CD4-positive, alpha-beta T cell (primary cell): ENCODE measurements at regions not wholly inside any gene's neighbourhood (a gene's known extent, or its start where the extent isn't known, plus 50 kb on each side); places are given as distances from the start of the nearest gene placed in this dataset.
"Not testable (repeated sequence)": the region's sequence is repeated elsewhere in the genome, so short reads cannot be mapped to it uniquely, and the experiment has no call there.

Source experiments
- ATAC-seq: fragments of 200-7000 bp; cut with Tn5 transposase; one replicate; pipeline ENCODE4 v1.10.0; 2022; ENCODE audit warnings: mild to moderate bottlenecking; ENCODE audit not compliant: poor library complexity
- CTCF ChIA-PET: fragments of 350-600 bp; sonication (Branson Sonifier 250); formaldehyde crosslinking; loops from one replicate; lab custom pipeline; 2021; ENCODE audit warnings: antibody characterized with exemption, inconsistent platforms; lab: Charles Lee
- POLR2A ChIA-PET: fragments of 350-600 bp; sonication (Branson Sonifier 250); formaldehyde crosslinking; loops from one replicate; lab custom pipeline; 2021; ENCODE audit warnings: antibody characterized with exemption, inconsistent platforms; lab: Charles Lee
- DNase-seq, 14 experiments: peaks; one replicate each; pipeline ENCODE4 v3.0.0-alpha.2; 2013 to 2020; ENCODE audit warnings: mixed read lengths in 2 of 14
- H3K27ac ChIP-seq, 2 donors: one replicate each; pipeline versions ENCODE4 v1.5.1 to v1.7.0; 2013; ENCODE audit warnings: low read length in 2 of 2, low read depth in 1 of 2, mild to moderate bottlenecking in 1 of 2
- H3K27me3 ChIP-seq, 2 experiments: 1 replicate in 1 of 2; 2 replicates in 1 of 2; pipeline versions ENCODE4 v1.6.1 to v1.7.0; 2013; ENCODE audit warnings: low read length in 2 of 2, control low read depth in 1 of 2, mild to moderate bottlenecking in 1 of 2, moderate library complexity in 1 of 2; ENCODE audit not compliant: insufficient read depth in 2 of 2, control insufficient read depth in 1 of 2
- H3K36me3 ChIP-seq: one replicate; pipeline ENCODE4 v1.6.1; 2013; ENCODE audit warnings: low read length, control low read depth; ENCODE audit not compliant: insufficient read depth
- H3K4me1 ChIP-seq: one replicate; pipeline ENCODE4 v1.6.1; 2013; ENCODE audit warnings: low read length, control low read depth; ENCODE audit not compliant: insufficient read depth
- H3K4me3 ChIP-seq: one replicate; pipeline ENCODE4 v1.5.1; 2013; ENCODE audit warnings: mild to moderate bottlenecking, low read length, moderate library complexity
- H3K9me3 ChIP-seq, 2 experiments: 1 replicate in 1 of 2; 2 replicates in 1 of 2; pipeline versions ENCODE4 v1.6.1 to v1.7.0; 2013; ENCODE audit warnings: low read length in 2 of 2, mild to moderate bottlenecking in 2 of 2, control low read depth in 1 of 2, moderate library complexity in 1 of 2; ENCODE audit not compliant: control insufficient read depth in 1 of 2, insufficient read depth in 1 of 2
- H3K27ac Mint-ChIP-seq: one replicate; pipeline ENCODE4 v1.8.0; 2020; ENCODE audit warnings: mixed read lengths
- H3K27me3 Mint-ChIP-seq: one replicate; pipeline ENCODE4 v1.8.0; 2021; ENCODE audit warnings: mixed read lengths
- H3K36me3 Mint-ChIP-seq: one replicate; pipeline ENCODE4 v1.8.0; 2021; ENCODE audit warnings: low read depth, mixed read lengths
- H3K4me1 Mint-ChIP-seq: one replicate; pipeline ENCODE4 v1.8.0; 2021; ENCODE audit warnings: low read depth, mixed read lengths
- H3K4me3 Mint-ChIP-seq: one replicate; pipeline ENCODE4 v1.8.0; 2020; ENCODE audit warnings: mild to moderate bottlenecking, mixed read lengths
- H3K9me3 Mint-ChIP-seq: one replicate; pipeline ENCODE4 v1.8.0; 2020; ENCODE audit warnings: mixed read lengths
- intact Hi-C, 2 experiments: fragments of 100-400 bp; cut with DNase I in 1 of 2; cut with micrococcal nuclease in 1 of 2; formaldehyde crosslinking; loops; one replicate each; pipeline versions ENCODE4 v1.15.1 to v1.9.0; 2023 to 2025; cut with DNase I, micrococcal nuclease
- TF ChIP-seq, protein P1 (sequence below): fragments of 200-600 bp; IDR thresholded peaks from one replicate; pipeline ENCODE4 v1.8.0; 2022; ENCODE audit warnings: antibody characterized with exemption, mild to moderate bottlenecking

GRCh38 chr1:30518186-30518585, 205.2 kb downstream of the MATN1 start:
- DNase-seq (no peak), ATAC-seq (no peak)
- peaks cover 33% of the 10 kb centered on the region for H3K27me3 Mint-ChIP-seq
- no peaks in the 10 kb centered on the region for H3K9me3 Mint-ChIP-seq
- no peaks in the 10 kb centered on the region for H3K36me3 Mint-ChIP-seq
- intact Hi-C loops = loop anchor here in 1 of 2 experiments (5.0 kb wide), 1 partner anchor 666 kb away; no protein-coding TSS in a partner anchor
- H3K9me3 ChIP-seq = no peaks in the 10 kb centered on the region
- no peak overlapping the region for H3K4me3 ChIP-seq
- H3K27me3 ChIP-seq = peaks cover 4 to 12% of the 10 kb centered on the region in 2 experiments
- H3K27ac ChIP-seq = no peak overlapping the region
- H3K4me1 Mint-ChIP-seq = no peaks in the 10 kb centered on the region
- CTCF ChIA-PET = no interaction called here
- H3K4me1 ChIP-seq = no peaks in the 10 kb centered on the region
- POLR2A ChIA-PET = no interaction called here
- TF ChIP-seq, protein P1, sequence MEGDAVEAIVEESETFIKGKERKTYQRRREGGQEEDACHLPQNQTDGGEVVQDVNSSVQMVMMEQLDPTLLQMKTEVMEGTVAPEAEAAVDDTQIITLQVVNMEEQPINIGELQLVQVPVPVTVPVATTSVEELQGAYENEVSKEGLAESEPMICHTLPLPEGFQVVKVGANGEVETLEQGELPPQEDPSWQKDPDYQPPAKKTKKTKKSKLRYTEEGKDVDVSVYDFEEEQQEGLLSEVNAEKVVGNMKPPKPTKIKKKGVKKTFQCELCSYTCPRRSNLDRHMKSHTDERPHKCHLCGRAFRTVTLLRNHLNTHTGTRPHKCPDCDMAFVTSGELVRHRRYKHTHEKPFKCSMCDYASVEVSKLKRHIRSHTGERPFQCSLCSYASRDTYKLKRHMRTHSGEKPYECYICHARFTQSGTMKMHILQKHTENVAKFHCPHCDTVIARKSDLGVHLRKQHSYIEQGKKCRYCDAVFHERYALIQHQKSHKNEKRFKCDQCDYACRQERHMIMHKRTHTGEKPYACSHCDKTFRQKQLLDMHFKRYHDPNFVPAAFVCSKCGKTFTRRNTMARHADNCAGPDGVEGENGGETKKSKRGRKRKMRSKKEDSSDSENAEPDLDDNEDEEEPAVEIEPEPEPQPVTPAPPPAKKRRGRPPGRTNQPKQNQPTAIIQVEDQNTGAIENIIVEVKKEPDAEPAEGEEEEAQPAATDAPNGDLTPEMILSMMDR = no peak
- no peaks in the 10 kb centered on the region for H3K36me3 ChIP-seq
- H3K4me3 Mint-ChIP-seq = no peak overlapping the region
- no peak overlapping the region for H3K27ac Mint-ChIP-seq

- intact Hi-C loops = loop anchor here in 1 of 2 experiments (5.0 kb wide), 1 partner anchor 665 kb away; no protein-coding TSS in a partner anchor
- CTCF ChIA-PET, H3K9me3 Mint-ChIP-seq, POLR2A ChIA-PET, H3K27me3 ChIP-seq, H3K27ac ChIP-seq, H3K36me3 Mint-ChIP-seq, DNase-seq, H3K4me1 Mint-ChIP-seq, H3K4me3 ChIP-seq, H3K36me3 ChIP-seq, H3K27ac Mint-ChIP-seq, ATAC-seq, H3K4me3 Mint-ChIP-seq, H3K9me3 ChIP-seq, H3K4me1 ChIP-seq: not testable (repeated sequence)
- H3K27me3 Mint-ChIP-seq = peaks cover 28% of the 10 kb centered on the region
Observed at GRCh38 chr1:30517666-30518065, 205.7 kb downstream of the MATN1 start.

DNA sequence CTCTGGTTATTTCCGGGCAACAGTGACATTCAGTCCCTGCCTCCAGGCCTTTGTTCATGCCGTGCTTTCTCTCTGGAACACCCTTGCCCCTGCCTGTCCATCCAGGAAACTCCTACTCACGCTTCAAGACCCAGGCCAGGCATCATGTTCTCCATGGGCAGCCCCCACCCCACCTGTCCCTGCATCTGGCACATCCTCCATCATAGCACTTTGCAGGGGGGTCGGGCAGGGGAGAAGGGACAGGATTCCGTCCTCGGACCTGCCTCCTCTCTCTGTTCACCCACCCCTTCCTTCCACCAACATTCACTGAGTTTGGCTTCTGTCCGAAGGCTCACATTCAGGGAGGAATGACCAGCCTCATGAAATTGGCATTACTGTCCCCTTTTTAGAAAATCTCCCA, 206.1 kb downstream of the MATN1 start:
- H3K27ac Mint-ChIP-seq, H3K36me3 ChIP-seq, ATAC-seq, DNase-seq, H3K27me3 ChIP-seq, H3K9me3 ChIP-seq, H3K4me3 ChIP-seq, H3K9me3 Mint-ChIP-seq, POLR2A ChIA-PET, CTCF ChIA-PET, H3K4me1 Mint-ChIP-seq, H3K4me3 Mint-ChIP-seq, H3K36me3 Mint-ChIP-seq, H3K27ac ChIP-seq, H3K4me1 ChIP-seq: not testable (repeated sequence)
- H3K27me3 Mint-ChIP-seq = peaks cover 24% of the 10 kb centered on the region
- intact Hi-C loops = loop anchor here in 1 of 2 experiments (5.0 kb wide), 1 partner anchor 665 kb away; no protein-coding TSS in a partner anchor

DNA sequence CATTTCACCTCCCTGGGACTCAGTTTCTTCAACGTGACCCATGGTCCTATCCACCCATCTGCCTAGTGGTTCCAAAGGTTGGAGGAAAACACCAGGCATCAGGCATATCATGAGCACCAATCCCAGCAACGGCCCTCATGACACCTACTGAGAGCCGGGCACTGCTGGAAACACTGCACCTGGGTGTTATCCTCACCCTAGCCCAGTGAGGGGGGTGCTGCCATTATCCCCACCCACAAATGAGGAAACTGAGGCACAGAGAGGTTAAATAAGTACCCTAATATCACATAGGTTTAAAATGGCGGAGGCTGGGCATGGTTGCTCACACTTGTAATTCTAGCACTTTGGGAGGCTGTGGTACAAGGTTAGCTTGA, 206.9 kb downstream of the MATN1 start:
- H3K27me3 ChIP-seq = peaks cover 0 to 4% of the 10 kb centered on the region in 2 experiments
- H3K27ac ChIP-seq = no peak overlapping the region
- Mint-ChIP-seq H3K4me3 (no peak overlapping the region), H3K4me1 (no peaks in the 10 kb centered on the region), H3K27ac (no peak overlapping the region), H3K9me3 (no peaks in the 10 kb centered on the region), H3K27me3 (peaks cover 22% of the 10 kb centered on the region), H3K36me3 (no peaks in the 10 kb centered on the region)
- intact Hi-C loops = loop anchor here in 1 of 2 experiments (5.0 kb wide), 1 partner anchor 664 kb away; no protein-coding TSS in a partner anchor
- H3K4me3 ChIP-seq = no peak overlapping the region
- ChIA-PET POLR2A (no interaction called here), CTCF (no interaction called here)
- no peaks in the 10 kb centered on the region for H3K4me1 ChIP-seq
- H3K9me3 ChIP-seq = no peaks in the 10 kb centered on the region
- DNase-seq (no peak), ATAC-seq (no peak)
- no peaks in the 10 kb centered on the region for H3K36me3 ChIP-seq
- TF ChIP-seq, protein P1 = no peak
